ENCODE measurements at regions not wholly inside any gene's neighbourhood (a gene's known extent, or its start where the extent isn't known, plus 50 kb on each side); places are given as distances from the start of the nearest gene placed in this dataset.

GRCh38 chr2:18444806-18445205 lies 115.6 kb downstream of the RDH14 start:
- no peak overlapping the region for H3K27ac ChIP-seq

DNA sequence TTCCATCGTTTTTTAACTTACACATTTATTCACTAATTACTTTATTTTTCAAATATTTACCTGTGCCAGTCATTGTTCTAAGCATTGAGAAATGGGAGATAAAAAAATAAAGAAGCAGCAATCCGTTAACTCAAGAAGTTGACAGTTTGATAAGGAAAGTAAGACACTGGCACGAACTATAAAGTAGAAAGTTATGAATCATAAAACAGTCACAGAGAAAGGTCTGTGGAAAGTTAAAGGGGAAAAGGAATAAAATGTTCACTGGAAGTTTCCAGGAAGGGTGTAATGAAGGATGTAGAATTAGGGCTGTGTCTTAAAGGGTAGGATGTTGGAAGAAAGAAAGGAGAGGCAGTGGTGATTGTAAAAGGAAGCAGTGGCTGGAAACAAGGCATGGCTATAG lies 118.9 kb downstream of the RDH14 start:
- H3K27ac ChIP-seq = no peak overlapping the region
- TF ChIP-seq POLR2AphosphoS5 (IDR thresholded peaks at IDR 0.05) (no peak), POLR2A (IDR thresholded peaks at IDR 0.05) (no peak)

More at GRCh38 chr2:18444806-18445205, 115.6 kb downstream of the RDH14 start:
- no peaks in the 10 kb centered on the region for H3K4me1 ChIP-seq (replicated peaks)
- H3K27me3 ChIP-seq (replicated peaks; ENCODE audit: insufficient read depth) = no peaks in the 10 kb centered on the region
- DNase-seq (ENCODE audit: low spot score) = no peak
- no peaks in the 10 kb centered on the region for H3K36me3 ChIP-seq
- TF ChIP-seq POLR2A (IDR thresholded peaks at IDR 0.05) (no peak), POLR2AphosphoS5 (IDR thresholded peaks at IDR 0.05) (no peak), CTCF (IDR thresholded peaks at IDR 0.05) (no peak)
- no peaks in the 10 kb centered on the region for H3K9me3 ChIP-seq
- intact Hi-C loops (cut with DNase I) = loop anchor here (5.0 kb wide), 1 partner anchor 72 kb away; no protein-coding TSS in a partner anchor
- H3K4me3 ChIP-seq = no peak overlapping the region
- 80% methylated on average over 2 of the region's 2 CpGs for WGBS

DNA sequence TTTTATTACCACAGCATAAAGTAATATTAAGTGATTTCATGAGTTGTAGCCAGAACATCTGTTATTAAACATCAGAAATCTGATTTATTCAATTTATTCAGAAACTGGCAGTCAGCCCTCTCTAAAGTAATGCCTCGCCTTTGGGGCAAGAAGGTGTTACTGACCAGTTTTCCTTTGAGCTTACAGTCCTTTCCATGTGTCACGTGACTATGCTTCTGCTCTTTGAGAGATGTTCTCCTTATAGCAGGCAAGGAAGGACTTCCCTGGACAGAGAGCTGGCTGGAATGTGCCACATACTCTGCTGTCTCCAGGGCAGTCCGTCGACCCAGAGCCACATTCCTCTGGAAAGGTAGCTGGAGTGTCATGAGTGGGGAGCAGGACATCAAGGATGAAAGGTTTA lies 119.7 kb downstream of the RDH14 start:
- no peaks in the 10 kb centered on the region for H3K9me3 ChIP-seq
- no peak overlapping the region for H3K27ac ChIP-seq
- TF ChIP-seq CTCF (IDR thresholded peaks at IDR 0.05) (no peak), POLR2A (IDR thresholded peaks at IDR 0.05) (no peak)
- H3K36me3 ChIP-seq = no peaks in the 10 kb centered on the region
- 87% methylated on average over 4 of the region's 4 CpGs for WGBS
- H3K4me3 ChIP-seq = no peak overlapping the region
- intact Hi-C loops (cut with DNase I) = loop anchor here (2.0 to 5.0 kb wide), 2 partner anchors 77 to 916 kb away; no protein-coding TSS in a partner anchor
- no peaks in the 10 kb centered on the region for H3K4me1 ChIP-seq (replicated peaks)
- no peaks in the 10 kb centered on the region for H3K27me3 ChIP-seq (replicated peaks; ENCODE audit: insufficient read depth)
- no peak for DNase-seq (ENCODE audit: low spot score)

More for the DNA sequence above, 118.9 kb downstream of the RDH14 start:
- no peak for DNase-seq (ENCODE audit: low spot score)
- H3K36me3 ChIP-seq = no peaks in the 10 kb centered on the region
- no peaks in the 10 kb centered on the region for H3K27me3 ChIP-seq (replicated peaks; ENCODE audit: insufficient read depth)
- intact Hi-C loops (cut with DNase I) = loop anchor here (2.0 to 5.0 kb wide), 2 partner anchors 76 to 915 kb away; no protein-coding TSS in a partner anchor
- H3K4me1 ChIP-seq (replicated peaks) = no peaks in the 10 kb centered on the region
- no peaks in the 10 kb centered on the region for H3K9me3 ChIP-seq
- WGBS = 36% methylated on average over 3 of the region's 3 CpGs
- H3K4me3 ChIP-seq = no peak overlapping the region

DNA sequence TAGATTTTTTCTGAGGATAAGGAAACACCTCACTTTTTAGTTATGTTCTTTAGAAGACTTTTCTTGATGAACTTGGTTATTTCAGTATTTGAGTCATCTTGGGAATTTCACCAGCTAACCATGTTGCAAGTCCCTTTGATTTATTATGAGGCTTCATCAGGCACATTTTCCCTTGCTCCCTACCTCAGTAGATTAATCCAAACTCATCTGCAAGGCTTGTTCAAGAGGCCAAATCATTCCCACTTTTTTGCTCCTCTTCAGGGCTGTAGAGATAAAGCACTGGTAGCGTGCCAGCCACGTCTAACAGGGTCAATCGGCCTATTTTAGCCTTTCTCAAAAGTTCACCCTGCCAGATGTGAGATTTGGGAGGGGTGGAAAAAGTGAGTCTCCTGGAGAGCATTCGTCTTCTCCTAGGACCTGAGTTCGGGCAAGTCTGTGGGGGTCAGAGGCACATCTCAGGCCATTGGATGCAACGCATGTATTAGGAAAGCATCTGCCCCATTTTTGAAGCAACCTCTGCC lies 120.3 kb downstream of the RDH14 start:
- no peaks in the 10 kb centered on the region for H3K9me3 ChIP-seq
- H3K4me3 ChIP-seq = no peak overlapping the region
- no peaks in the 10 kb centered on the region for H3K4me1 ChIP-seq (replicated peaks)
- no peaks in the 10 kb centered on the region for H3K36me3 ChIP-seq
- no peak for DNase-seq (ENCODE audit: low spot score)
- H3K27ac ChIP-seq = no peak overlapping the region
- H3K27me3 ChIP-seq (replicated peaks; ENCODE audit: insufficient read depth) = no peaks in the 10 kb centered on the region
- intact Hi-C loops (cut with DNase I) = loop anchor here (2.0 to 5.0 kb wide), 2 partner anchors 77 to 917 kb away; no protein-coding TSS in a partner anchor
- no peak for TF ChIP-seq CTCF (IDR thresholded peaks at IDR 0.05)
- no peak for TF ChIP-seq POLR2AphosphoS5 (IDR thresholded peaks at IDR 0.05)
- no peak for TF ChIP-seq POLR2A (IDR thresholded peaks at IDR 0.05)
- WGBS = 91% methylated on average over 6 of the region's 6 CpGs

GRCh38 chr2:18439716-18440115 lies 120.7 kb downstream of the RDH14 start:
- no peak for TF ChIP-seq CTCF (IDR thresholded peaks at IDR 0.05)
- TF ChIP-seq POLR2A (IDR thresholded peaks at IDR 0.05) = no peak
- no peak for TF ChIP-seq POLR2AphosphoS5 (IDR thresholded peaks at IDR 0.05)
- no peak for DNase-seq (ENCODE audit: low spot score)
- intact Hi-C loops (cut with DNase I) = loop anchor here (2.0 to 10.0 kb wide), 5 partner anchors 78 to 1425 kb away; no protein-coding TSS in a partner anchor
- no peak overlapping the region for H3K4me3 ChIP-seq
- H3K27me3 ChIP-seq (replicated peaks; ENCODE audit: insufficient read depth) = no peaks in the 10 kb centered on the region
- H3K4me1 ChIP-seq (replicated peaks) = no peaks in the 10 kb centered on the region
- no peak overlapping the region for H3K27ac ChIP-seq
- 88% methylated on average over 3 of the region's 3 CpGs for WGBS
- no peaks in the 10 kb centered on the region for H3K9me3 ChIP-seq
- no peaks in the 10 kb centered on the region for H3K36me3 ChIP-seq
